Urinary bladder (tissue), 3 donors: ENCODE measurements at regions not wholly inside any gene's neighbourhood (a gene's known extent, or its start where the extent isn't known, plus 50 kb on each side); places are given as distances from the start of the nearest gene placed in this dataset.

Experiments
- DNase-seq: peaks from one replicate; pipeline ENCODE4 v3.0.0-alpha.2; 2015; ENCODE audit errors: extremely low spot score
- H3K27ac ChIP-seq: one replicate; pipeline ENCODE4 v1.5.1; 2013; ENCODE audit warnings: low read depth, mild to moderate bottlenecking, moderate library complexity
- H3K36me3 ChIP-seq: one replicate; pipeline ENCODE4 v1.6.1; 2013; ENCODE audit warnings: mild to moderate bottlenecking, moderate library complexity; ENCODE audit not compliant: insufficient read depth
- H3K4me1 ChIP-seq: one replicate; pipeline ENCODE4 v1.6.1; 2013; ENCODE audit warnings: mild to moderate bottlenecking, moderate library complexity; ENCODE audit not compliant: insufficient read depth
- H3K4me3 ChIP-seq: one replicate; pipeline ENCODE4 v1.5.1; 2013; ENCODE audit warnings: low read depth, low read length
- WGBS: extraction: QIAGEN DNeasy Blood & Tissue Kit; methylation state at CpG from one replicate; pipeline ENCODE4 v1.1.7; 2013; 5-methylcytosine and 5-hydroxymethylcytosine counted together
- donor health status: healthy with polysubstance abuse.
- donor health status: healthy.

DNA sequence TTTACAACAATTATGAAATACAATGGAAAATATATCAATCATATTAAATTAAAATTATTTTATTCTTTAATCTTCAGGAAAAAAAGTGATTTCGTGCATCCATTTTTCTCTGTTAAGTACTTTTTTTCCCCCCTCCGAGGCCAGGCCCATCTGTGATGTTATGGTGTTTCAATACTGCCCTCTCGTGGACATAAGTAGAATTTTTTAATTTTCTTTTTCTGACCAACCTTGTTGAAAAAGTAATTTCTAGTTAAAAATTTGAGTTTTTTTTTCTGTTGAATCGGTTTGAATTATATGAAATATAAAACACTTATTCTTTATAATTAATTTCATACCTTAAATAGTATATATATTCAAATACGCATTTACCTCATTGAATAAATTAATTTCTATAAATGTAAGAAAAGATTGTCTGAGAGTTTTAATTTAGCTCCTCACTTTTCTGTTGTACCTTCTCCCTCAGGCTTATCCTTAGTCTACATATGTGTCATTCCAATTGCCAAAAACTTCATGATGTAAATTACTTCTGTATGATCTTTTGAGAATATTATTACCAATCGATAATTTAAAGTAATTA lies 175.8 kb upstream of the TECRL start:
- H3K4me1 ChIP-seq: no peaks in the 10 kb centered on the region
- no peaks in the 10 kb centered on the region for H3K36me3 ChIP-seq
- no peak overlapping the region for H3K4me3 ChIP-seq
- 34% methylated on average over 6 of the region's 6 CpGs for WGBS
- no peak for DNase-seq
- no peak overlapping the region for H3K27ac ChIP-seq

DNA sequence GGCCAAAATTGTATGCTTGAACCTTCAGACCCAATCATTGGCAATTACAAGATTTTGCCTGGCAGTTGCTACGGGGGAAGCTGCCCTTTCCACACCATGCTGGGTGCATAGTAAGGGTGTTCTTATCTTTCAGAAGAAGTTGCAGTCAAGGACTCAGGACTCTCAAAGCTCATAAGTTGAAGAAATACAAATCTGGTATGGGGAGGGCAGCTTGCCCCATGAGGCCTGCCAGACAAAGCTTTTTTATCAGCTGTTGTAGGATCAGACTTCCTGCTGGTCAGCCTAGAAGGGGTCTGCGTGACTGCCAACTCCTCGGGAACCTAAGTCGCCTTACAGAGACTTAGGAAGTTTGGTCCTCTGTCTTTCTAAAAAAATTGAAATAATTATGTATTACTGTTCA lies 174.9 kb upstream of the TECRL start:
- H3K4me1 ChIP-seq: no peaks in the 10 kb centered on the region
- 72% methylated on average over 4 of the region's 4 CpGs for WGBS

DNA sequence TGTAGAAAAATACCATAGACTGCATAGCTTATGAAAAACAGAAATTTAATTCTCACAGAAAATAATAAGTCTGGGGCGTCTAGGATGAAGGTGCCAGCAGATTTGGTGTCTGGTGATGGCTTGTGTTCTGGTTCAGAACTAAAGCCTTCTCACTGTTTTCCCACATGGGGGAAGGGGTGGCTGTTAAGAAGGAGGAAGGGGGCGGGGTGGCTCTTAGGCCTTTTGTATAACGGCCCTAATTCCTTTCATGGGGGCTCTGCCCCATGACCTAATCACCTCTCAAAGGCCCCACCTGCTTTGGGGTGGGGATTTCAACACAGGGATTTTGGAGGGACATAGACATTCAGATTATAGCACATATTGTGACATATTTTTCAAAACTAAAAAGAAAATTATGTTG lies 173.2 kb upstream of the TECRL start:
- Histone ChIP-seq H3K4me1 (no peaks in the 10 kb centered on the region), H3K27ac (no peak overlapping the region), H3K36me3 (no peaks in the 10 kb centered on the region), H3K4me3 (no peak overlapping the region)
- DNase-seq: no peak
- 55% methylated on average over 3 of the region's 3 CpGs for WGBS

More for the DNA sequence above, 174.9 kb upstream of the TECRL start:
- DNase-seq: no peak
- Histone ChIP-seq H3K4me3 (no peak overlapping the region), H3K27ac (no peak overlapping the region), H3K36me3 (no peaks in the 10 kb centered on the region)

DNA sequence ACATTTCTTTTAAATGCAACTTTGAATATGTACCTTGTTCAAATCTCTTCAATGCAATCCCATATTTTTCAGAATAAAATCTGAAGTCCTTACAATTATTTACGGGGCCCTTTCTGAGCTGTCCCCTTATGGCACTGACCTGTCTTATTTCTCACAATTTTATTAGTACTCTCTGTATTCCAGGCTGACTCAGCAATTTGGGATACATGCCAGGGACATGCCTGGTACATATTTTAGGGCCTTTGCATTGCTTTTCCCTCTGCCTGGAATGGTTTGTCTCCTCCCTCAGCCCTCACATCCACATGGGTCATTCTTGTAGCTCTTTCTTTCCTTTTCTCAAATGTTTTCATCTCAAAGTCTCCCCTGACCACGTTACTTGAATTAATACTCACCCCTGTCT lies 172.2 kb upstream of the TECRL start:
- H3K4me3 ChIP-seq: no peak overlapping the region
- H3K4me1 ChIP-seq: no peaks in the 10 kb centered on the region
- no peak for DNase-seq
- WGBS: 81% methylated on average over 2 of the region's 2 CpGs
- H3K36me3 ChIP-seq: no peaks in the 10 kb centered on the region
- H3K27ac ChIP-seq: no peak overlapping the region

DNA sequence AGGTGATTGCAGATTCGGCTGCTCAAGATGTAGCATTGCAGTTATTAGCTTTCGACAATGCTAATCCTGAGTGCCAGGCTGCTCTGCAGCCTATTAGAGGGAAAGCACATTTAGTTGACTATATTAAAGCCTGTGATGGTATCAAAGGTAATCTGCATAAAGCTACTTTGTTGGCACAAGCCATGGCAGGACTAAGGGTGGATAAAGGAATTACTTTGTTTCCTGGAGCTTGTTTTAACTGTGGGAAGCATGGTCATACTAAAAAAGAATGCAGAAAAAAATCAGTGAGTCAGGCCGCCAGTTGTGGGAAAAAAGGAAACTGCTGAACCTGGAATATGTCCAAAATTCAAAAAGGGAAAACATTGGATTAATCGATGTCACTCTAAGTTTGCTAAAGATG lies 154.9 kb upstream of the TECRL start:
- 20% methylated on average over 4 of the region's 4 CpGs for whole genome bisulfite sequencing
- no peak overlapping the region for H3K4me3 ChIP-seq
- H3K27ac ChIP-seq: no peak overlapping the region
- DNase-seq: no peak
- H3K36me3 ChIP-seq: no peaks in the 10 kb centered on the region
- no peaks in the 10 kb centered on the region for H3K4me1 ChIP-seq

DNA sequence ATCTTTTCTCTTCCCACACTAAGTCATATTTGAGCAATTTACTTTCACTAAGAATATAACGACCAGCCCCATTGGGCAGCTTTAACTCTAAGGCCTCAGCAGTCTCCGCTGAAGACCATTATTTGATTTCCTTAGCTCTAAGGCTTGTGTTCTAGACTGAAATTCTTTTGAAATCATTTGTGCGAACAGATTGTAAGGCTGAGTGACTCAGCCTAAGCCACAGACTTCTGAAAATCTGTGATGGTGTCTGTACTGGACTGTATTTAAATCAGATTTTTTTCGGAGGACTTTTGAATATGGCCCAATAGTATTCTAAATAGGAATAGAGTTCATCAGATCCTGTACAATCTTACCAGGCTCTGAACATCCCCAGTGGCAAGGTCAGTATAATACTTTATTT lies 150.3 kb upstream of the TECRL start:
- no peaks in the 10 kb centered on the region for H3K36me3 ChIP-seq
- H3K27ac ChIP-seq: no peak overlapping the region
- H3K4me3 ChIP-seq: no peak overlapping the region
- WGBS: 90% methylated on average over 4 of the region's 4 CpGs
- no peaks in the 10 kb centered on the region for H3K4me1 ChIP-seq
- DNase-seq: no peak

DNA sequence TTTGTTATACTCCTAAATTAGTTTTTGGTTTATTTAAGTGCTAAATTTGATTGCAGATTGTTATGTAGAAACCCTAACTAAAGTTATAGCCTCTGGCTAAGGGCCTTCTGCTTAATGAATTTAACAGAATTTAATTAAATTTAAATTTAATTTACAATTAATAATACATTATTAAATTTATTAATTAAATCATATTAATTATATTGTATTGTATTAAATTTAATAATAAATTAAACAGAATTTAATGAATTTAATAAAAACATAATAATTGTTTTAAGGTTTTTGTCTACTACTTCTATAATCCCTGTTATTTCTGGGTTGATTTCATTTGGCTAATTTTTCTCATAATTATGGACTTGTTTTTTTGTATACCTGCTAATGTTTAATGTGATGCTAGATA lies 141.9 kb upstream of the TECRL start:
- no peak overlapping the region for H3K27ac ChIP-seq
- no peak for DNase-seq
- no peaks in the 10 kb centered on the region for H3K36me3 ChIP-seq
- no peaks in the 10 kb centered on the region for H3K4me1 ChIP-seq
- H3K4me3 ChIP-seq: no peak overlapping the region

DNA sequence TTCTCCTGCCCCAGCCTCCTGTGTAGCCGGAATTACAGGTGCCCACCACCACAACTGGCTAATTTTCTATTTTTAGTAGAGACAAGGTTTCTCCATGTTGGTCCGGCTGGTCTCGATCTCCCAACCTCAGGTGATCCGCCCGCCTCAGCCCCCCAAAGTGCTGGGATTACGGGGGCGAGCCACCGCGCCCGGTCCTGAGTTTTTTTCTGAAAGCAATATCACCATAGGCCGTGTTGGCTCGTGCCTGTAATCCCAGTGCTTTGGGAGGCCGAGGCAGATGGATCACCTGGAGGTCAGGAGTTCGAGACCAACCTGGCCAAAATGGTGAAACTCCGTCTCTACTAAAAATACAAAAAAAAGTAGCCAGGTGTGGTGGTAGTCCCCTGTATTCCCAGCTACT lies 136.3 kb upstream of the TECRL start:
- DNase-seq: no peak
- Histone ChIP-seq H3K27ac (no peak overlapping the region), H3K4me3 (no peak overlapping the region), H3K4me1 (no peaks in the 10 kb centered on the region), H3K36me3 (no peaks in the 10 kb centered on the region)
- 95% methylated on average over 15 of the region's 15 CpGs for WGBS

DNA sequence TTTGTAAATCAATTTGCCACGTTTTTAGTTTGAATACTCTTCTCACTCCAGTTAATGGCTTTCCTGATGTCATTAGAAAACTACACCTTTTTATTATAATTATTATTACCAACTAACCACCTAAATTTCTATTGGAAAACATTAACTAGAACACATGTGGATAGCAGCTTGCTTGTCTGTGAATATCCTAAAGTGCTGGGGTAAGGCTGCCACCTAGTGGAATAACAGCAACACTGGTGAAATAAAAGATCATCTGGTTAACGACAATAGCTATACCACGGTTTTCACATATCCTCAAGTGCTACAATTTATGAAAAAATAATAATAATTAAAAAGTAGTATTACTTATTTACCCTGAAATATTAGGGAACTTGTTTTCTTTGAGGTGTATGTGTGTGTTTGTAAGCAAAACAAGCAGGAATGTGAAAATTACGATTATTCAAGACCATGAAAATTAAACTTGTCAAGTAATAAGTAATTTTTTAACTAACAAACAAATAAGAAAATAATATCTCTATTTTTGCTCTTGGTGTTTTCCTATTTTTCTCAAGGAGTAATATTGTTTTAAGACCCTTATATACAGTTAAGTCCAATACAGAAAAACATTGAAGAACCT lies 130.1 kb upstream of the TECRL start:
- peak; percentile 28 for DNase-seq
- Histone ChIP-seq H3K27ac (no peak overlapping the region), H3K4me3 (no peak overlapping the region), H3K4me1 (no peaks in the 10 kb centered on the region), H3K36me3 (no peaks in the 10 kb centered on the region)
- WGBS: 17% methylated on average over 4 of the region's 4 CpGs

DNA sequence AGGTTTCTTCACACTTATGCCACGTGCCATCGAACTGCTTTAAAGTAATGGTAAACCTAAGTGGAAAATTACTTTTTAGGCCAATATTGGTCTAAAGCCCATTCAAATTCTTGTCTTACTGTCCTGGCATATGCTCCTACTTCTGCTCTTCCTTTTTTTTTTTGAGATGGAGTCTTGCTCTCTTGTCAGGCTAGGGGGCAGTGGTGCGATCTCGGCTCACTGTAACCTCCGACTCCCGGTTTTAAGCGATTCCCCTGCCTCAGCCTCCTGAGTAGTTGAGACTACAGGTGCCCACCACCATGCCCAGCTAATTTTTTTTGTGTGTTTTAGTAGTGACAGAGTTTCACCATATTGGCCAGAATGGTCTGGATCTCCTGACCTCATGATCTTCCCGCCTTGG lies 129.0 kb upstream of the TECRL start:
- WGBS: 82% methylated on average over 8 of the region's 8 CpGs
- Histone ChIP-seq H3K27ac (no peak overlapping the region), H3K36me3 (no peaks in the 10 kb centered on the region), H3K4me1 (no peaks in the 10 kb centered on the region), H3K4me3 (no peak overlapping the region)
- no peak for DNase-seq

DNA sequence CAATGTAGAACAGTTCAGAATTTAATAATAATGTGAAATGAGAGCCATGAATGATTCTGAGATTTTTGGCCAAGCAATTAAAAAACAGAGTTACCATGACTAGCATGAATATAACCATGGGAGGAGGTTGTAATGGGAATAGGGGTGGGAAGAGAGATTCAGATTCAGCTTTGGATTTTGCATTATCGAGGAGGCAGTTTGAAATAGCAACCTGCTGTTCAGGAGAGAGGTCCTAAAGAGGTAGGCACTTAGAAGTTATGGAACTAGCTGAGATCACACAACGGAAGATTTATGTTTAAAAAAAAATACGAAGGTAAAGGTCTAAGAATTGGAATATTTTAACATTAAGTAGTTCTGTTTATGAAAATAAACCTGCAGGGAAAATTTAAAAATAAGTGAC lies 124.4 kb upstream of the TECRL start:
- WGBS: 89% methylated on average over 3 of the region's 3 CpGs
- no peak overlapping the region for H3K4me3 ChIP-seq
- no peaks in the 10 kb centered on the region for H3K36me3 ChIP-seq
- no peaks in the 10 kb centered on the region for H3K4me1 ChIP-seq
- no peak overlapping the region for H3K27ac ChIP-seq
- DNase-seq: no peak

DNA sequence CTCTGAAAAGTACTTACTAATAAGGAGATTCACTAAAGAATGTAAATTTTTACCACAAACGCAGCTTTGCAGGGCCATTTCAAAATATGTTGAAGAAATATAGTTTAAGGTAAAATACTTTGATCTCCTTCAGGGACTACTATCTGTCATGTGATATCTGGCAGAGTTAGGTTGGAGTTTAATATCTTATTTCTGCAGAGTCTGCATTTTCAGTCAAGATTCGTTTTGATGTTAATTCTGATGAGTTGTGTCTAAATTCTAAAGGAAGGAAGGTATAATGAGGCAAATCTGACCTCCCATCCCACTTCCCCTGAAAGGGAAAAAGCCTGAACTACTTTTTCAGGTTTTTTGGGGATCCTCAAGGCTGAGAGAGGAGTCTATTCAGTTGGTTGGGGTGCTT lies 123.9 kb upstream of the TECRL start:
- no peak for DNase-seq
- no peak overlapping the region for H3K4me3 ChIP-seq
- no peak overlapping the region for H3K27ac ChIP-seq
- H3K4me1 ChIP-seq: no peaks in the 10 kb centered on the region
- H3K36me3 ChIP-seq: no peaks in the 10 kb centered on the region
- 71% methylated on average over 2 of the region's 2 CpGs for WGBS

DNA sequence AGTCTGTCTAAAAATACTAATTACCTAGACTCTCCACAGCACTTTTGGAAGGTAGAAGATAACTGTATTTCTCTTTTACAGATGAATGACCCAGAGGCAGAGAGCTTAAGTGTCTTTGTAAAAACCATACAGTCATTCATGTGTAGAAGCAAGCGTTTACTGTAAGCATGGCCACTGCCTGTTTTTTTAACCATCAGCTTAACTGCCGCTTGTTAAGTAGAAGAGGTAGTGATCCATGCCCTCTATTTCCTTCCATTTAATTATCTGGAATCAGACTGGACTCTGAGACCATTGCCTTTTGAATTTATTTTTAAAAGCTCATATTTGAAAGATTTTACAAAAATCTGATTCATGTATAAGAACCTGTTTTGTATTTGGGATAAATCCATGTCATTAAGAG lies 111.2 kb upstream of the TECRL start:
- DNase-seq: no peak
- H3K27ac ChIP-seq: no peak overlapping the region
- H3K4me3 ChIP-seq: no peak overlapping the region
- H3K4me1 ChIP-seq: no peaks in the 10 kb centered on the region
- WGBS: 50% methylated on average over 2 of the region's 2 CpGs
- H3K36me3 ChIP-seq: no peaks in the 10 kb centered on the region

DNA sequence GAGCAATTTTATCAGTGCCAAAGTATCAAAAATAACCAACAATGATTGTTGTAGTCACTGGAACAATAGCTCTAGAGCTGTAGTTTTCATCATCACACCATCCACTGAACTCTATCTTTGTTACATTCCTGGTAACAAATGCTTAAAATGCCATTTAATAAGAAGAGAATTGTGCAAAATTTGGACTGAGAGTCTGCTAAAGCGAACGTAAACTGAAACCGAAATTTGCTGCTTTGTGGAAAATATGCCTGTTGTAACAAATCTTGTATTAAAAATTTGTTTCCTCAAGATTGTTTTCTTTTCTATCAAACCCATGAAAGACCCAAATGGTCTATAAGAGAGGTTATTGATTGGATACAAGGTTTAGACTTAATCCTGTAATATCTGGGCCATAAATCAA lies 109.3 kb upstream of the TECRL start:
- Histone ChIP-seq H3K27ac (no peak overlapping the region), H3K4me1 (no peaks in the 10 kb centered on the region), H3K36me3 (no peaks in the 10 kb centered on the region), H3K4me3 (no peak overlapping the region)
- WGBS: 87% methylated on average over 3 of the region's 3 CpGs
- DNase-seq: no peak

DNA sequence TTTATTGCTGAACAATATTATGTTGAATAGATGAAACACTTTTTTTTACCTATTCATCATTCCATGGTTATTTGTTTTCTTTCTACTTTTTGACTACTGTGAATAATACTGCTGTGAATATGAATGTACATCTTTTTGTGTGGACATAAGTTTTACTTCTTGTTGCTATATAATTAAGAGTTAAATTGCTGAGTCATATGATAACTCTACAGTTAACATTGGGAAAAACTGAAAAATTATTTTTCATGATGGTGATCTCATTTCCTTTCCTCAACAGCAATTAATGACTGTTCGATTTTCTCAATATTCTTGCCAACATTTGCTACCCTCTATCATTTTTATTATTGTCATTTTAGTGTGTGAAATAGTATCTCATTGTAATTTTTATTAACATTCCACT lies 106.9 kb upstream of the TECRL start:
- no peak overlapping the region for H3K27ac ChIP-seq
- H3K4me3 ChIP-seq: no peak overlapping the region
- no peak for DNase-seq
- no peaks in the 10 kb centered on the region for H3K36me3 ChIP-seq
- WGBS: 65% methylated on average over 1 of the region's 1 CpG
- H3K4me1 ChIP-seq: no peaks in the 10 kb centered on the region
